ENCODE measurements at regions not wholly inside any gene's neighbourhood (a gene's known extent, or its start where the extent isn't known, plus 50 kb on each side); places are given as distances from the start of the nearest gene placed in this dataset.

- Histone ChIP-seq H3F3A (ENCODE audit: insufficient read depth, low read length, poor library complexity, severe bottlenecking) (no peaks in the 10 kb centered on the region), H3K9ac (ENCODE audit: low read length) (no peak overlapping the region), H3K9me2 (ENCODE audit: insufficient read depth, low read length) (no peaks in the 10 kb centered on the region), H3K9me3 (ENCODE audit: low read length) (no peaks in the 10 kb centered on the region), H3K4me3 (ENCODE audit: low read length) (no peak overlapping the region), H3K79me2 (replicated peaks; ENCODE audit: insufficient read depth, low read length) (no peaks in the 10 kb centered on the region), H3K36me3 (ENCODE audit: insufficient read depth, low read length) (no peaks in the 10 kb centered on the region), H4K20me1 (ENCODE audit: insufficient read depth) (no peaks in the 10 kb centered on the region), H3K27me3 (ENCODE audit: insufficient read depth, low read depth, low read length) (no peaks in the 10 kb centered on the region), H3K4me2 (ENCODE audit: low read length) (no peak overlapping the region), H3K27ac (ENCODE audit: low read length) (no peak overlapping the region), H2AFZ (ENCODE audit: low read depth, low read length) (no peak overlapping the region)
- no peak for TF ChIP-seq RAD21 (conservative IDR thresholded peaks at IDR 0.05)
Measured at GRCh38 chr11:127971448-127971847, 615.9 kb downstream of the ETS1 start.

DNA sequence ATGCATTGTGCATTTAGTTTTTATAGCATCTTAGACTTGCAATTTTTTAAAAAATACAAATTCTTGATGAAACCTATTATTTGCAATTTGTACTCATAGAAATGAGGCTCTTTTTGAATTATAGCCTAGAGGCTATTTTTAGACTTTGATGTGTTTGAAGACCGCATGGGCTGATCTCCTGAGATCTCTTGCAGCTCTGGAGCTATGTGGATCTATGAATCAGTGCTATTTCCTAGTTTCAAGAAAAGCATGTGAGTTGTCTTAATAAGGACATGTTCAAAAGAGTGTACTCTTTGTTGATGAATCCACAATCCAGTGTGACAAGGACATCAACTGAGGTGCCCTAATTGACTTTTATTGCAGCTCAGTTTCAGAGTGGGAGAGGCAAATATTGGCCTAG, 620.5 kb downstream of the ETS1 start:
- no peaks in the 10 kb centered on the region for H3K36me3 ChIP-seq (ENCODE audit: insufficient read depth, low read length)
- no peaks in the 10 kb centered on the region for H3F3A ChIP-seq (ENCODE audit: insufficient read depth, low read length, poor library complexity, severe bottlenecking)
- H3K79me2 ChIP-seq (replicated peaks; ENCODE audit: insufficient read depth, low read length), result no peaks in the 10 kb centered on the region
- no peak overlapping the region for H2AFZ ChIP-seq (ENCODE audit: low read depth, low read length)
- H3K9ac ChIP-seq (ENCODE audit: low read length), result no peak overlapping the region
- no peak overlapping the region for H3K27ac ChIP-seq (ENCODE audit: low read length)
- no peaks in the 10 kb centered on the region for H3K27me3 ChIP-seq (ENCODE audit: insufficient read depth, low read depth, low read length)
- H3K4me2 ChIP-seq (ENCODE audit: low read length), result no peak overlapping the region
- no peaks in the 10 kb centered on the region for H4K20me1 ChIP-seq (ENCODE audit: insufficient read depth)
- H3K9me3 ChIP-seq (ENCODE audit: low read length), result no peaks in the 10 kb centered on the region
- no peak for TF ChIP-seq CTCF (IDR thresholded peaks at IDR 0.05; ENCODE audit: poor library complexity, severe bottlenecking)
- TF ChIP-seq RAD21 (conservative IDR thresholded peaks at IDR 0.05), result no peak
- TF ChIP-seq EZH2 (IDR thresholded peaks at IDR 0.05; ENCODE audit: borderline replicate concordance, insufficient read depth, low read length, poor library complexity, severe bottlenecking), result no peak
- TF ChIP-seq REST (IDR thresholded peaks at IDR 0.05; ENCODE audit: borderline replicate concordance), result no peak
- TF ChIP-seq POLR2AphosphoS5 (IDR thresholded peaks at IDR 0.05), result no peak
- H3K9me2 ChIP-seq (ENCODE audit: insufficient read depth, low read length), result no peaks in the 10 kb centered on the region
- no peak overlapping the region for H3K4me3 ChIP-seq (ENCODE audit: low read length)

DNA sequence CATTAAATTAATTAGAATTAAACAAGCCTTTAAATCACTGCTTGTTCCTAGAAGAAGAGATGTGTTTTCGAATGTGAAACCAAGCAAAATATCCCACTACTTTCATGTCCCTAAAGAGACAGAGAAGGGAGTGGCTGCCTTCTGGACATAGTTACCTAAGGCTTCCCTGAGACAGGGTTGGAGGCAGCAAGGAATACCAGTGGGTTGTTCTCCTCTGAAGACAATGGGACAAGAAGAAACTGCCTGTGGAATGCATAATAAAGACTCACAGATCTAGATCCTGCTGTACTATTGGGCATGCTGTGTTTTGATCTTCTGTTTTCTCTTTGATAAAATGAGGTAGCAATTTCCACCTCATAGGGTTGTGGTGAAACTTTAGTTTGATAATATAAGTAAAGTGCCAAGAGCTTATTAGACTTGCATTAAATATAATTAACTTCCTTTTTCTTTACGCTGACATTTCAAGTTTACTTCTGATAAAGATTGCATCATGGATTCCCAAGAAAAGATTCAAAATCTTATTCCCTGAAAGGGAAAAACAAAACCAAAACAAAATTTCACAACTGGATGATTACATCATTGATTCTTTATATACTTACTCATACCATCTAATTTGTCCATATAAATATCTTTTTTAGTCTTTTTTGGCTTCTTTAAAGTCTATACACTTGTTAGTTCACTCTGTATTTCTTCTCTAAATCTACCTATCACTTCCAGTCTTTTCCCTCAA, 621.3 kb downstream of the ETS1 start:
- Histone ChIP-seq H3K27ac (ENCODE audit: low read length) (no peak overlapping the region), H3K27me3 (ENCODE audit: insufficient read depth, low read depth, low read length) (no peaks in the 10 kb centered on the region), H3K4me2 (ENCODE audit: low read length) (no peak overlapping the region), H4K20me1 (ENCODE audit: insufficient read depth) (no peaks in the 10 kb centered on the region), H3K4me3 (ENCODE audit: low read length) (no peak overlapping the region), H3K9ac (ENCODE audit: low read length) (no peak overlapping the region), H3K36me3 (ENCODE audit: insufficient read depth, low read length) (no peaks in the 10 kb centered on the region), H3F3A (ENCODE audit: insufficient read depth, low read length, poor library complexity, severe bottlenecking) (no peaks in the 10 kb centered on the region), H3K9me2 (ENCODE audit: insufficient read depth, low read length) (no peaks in the 10 kb centered on the region), H3K9me3 (ENCODE audit: low read length) (no peaks in the 10 kb centered on the region), H2AFZ (ENCODE audit: low read depth, low read length) (no peak overlapping the region), H3K79me2 (replicated peaks; ENCODE audit: insufficient read depth, low read length) (no peaks in the 10 kb centered on the region)
- TF ChIP-seq REST (IDR thresholded peaks at IDR 0.05; ENCODE audit: borderline replicate concordance) (no peak), EZH2 (IDR thresholded peaks at IDR 0.05; ENCODE audit: borderline replicate concordance, insufficient read depth, low read length, poor library complexity, severe bottlenecking) (no peak), EP300 (conservative IDR thresholded peaks at IDR 0.05; ENCODE audit: poor library complexity, severe bottlenecking) (no peak), TAF1 (IDR thresholded peaks at IDR 0.05; ENCODE audit: low read depth) (no peak), SMC3 (conservative IDR thresholded peaks at IDR 0.05; ENCODE audit: poor library complexity) (no peak), RAD21 (conservative IDR thresholded peaks at IDR 0.05) (no peak), CTCF (IDR thresholded peaks at IDR 0.05; ENCODE audit: poor library complexity, severe bottlenecking) (no peak), MXI1 (conservative IDR thresholded peaks at IDR 0.05; ENCODE audit: poor library complexity, severe bottlenecking) (no peak), POLR2AphosphoS5 (IDR thresholded peaks at IDR 0.05) (no peak)
